HepG2 (cell line): ENCODE measurements at regions not wholly inside any gene's neighbourhood (a gene's known extent, or its start where the extent isn't known, plus 50 kb on each side); places are given as distances from the start of the nearest gene placed in this dataset.

ENCODE experiments used
- ATAC-seq: fragments of 200-7000 bp; cut with Tn5 transposase; 3 replicates; pipeline ENCODE4 v1.9.1; 2020; ENCODE audit warnings: mild to moderate bottlenecking, moderate library complexity
- BruUV-seq: library from RNA; stranded (reverse); fragments of 400-500 nt; replicated peaks from 2 replicates; lab custom pipeline; 2021; lab: Mats Ljungman, UMichigan
- CTCF ChIA-PET: fragments of 300-600 bp; formaldehyde crosslinking; extraction: SDS; loops from one replicate; lab custom pipeline; 2021; ENCODE audit warnings: low total read pairs, inconsistent platforms, low intra/inter-chr PET ratio; lab: Yijun Ruan, JAX
- POLR2A ChIA-PET: fragments of 350-600 bp; sonication (Branson Sonifier 250); formaldehyde crosslinking; loops from one replicate; lab custom pipeline; 2020; ENCODE audit warnings: antibody characterized with exemption, inconsistent platforms; lab: Yijun Ruan, JAX
- DNase-seq: peaks from one replicate; pipeline ENCODE4 v3.0.0-alpha.2; 2015; ENCODE audit warnings: low spot score
- FAIRE-seq: peaks from 3 replicates; lab custom pipeline; 2011; peaks lifted over from hg19 to GRCh38; lab: Jason Lieb, UNC
- H2AFZ ChIP-seq: one replicate; pipeline ENCODE4 v1.6.1; 2011; ENCODE audit warnings: low read length, inconsistent platforms
- H3K27ac ChIP-seq: fragments of 300-600 bp; 3 replicates; pipeline ENCODE4 v1.8.0; 2011; ENCODE audit warnings: mixed run types, mild to moderate bottlenecking, mixed read lengths, low read length, inconsistent platforms; ENCODE audit not compliant: insufficient read depth; ENCODE audit errors: extremely low read length
- H3K27me3 ChIP-seq, 2 experiments: fragments of 200-600 bp in 1 of 2; 2 replicates in 1 of 2; 3 replicates in 1 of 2; pipeline versions ENCODE4 v1.6.0 to v1.8.0; 2011; ENCODE audit warnings: low read length in 2 of 2, mild to moderate bottlenecking in 2 of 2, moderate library complexity in 2 of 2, inconsistent platforms in 1 of 2; ENCODE audit not compliant: insufficient read depth in 2 of 2, control insufficient read depth in 1 of 2
- H3K36me3 ChIP-seq, 2 experiments: fragments of 200-600 bp in 1 of 2; replicated peaks in 1 of 2; 2 replicates in 1 of 2; 3 replicates in 1 of 2; pipeline versions ENCODE4 v1.5.1 to v1.8.0; 2011; ENCODE audit warnings: low read length in 2 of 2, inconsistent platforms in 1 of 2; ENCODE audit not compliant: insufficient read depth in 2 of 2, control insufficient read depth in 1 of 2
- H3K4me1 ChIP-seq: 2 replicates; pipeline ENCODE4 v1.5.1; 2012; ENCODE audit warnings: low read length, inconsistent platforms; ENCODE audit not compliant: insufficient read depth
- H3K4me2 ChIP-seq: 2 replicates; pipeline ENCODE4 v1.6.0; 2011; ENCODE audit warnings: low read depth, low read length, inconsistent platforms
- H3K4me3 ChIP-seq, 3 experiments: fragments of 200-600 bp in 1 of 3; sonication (generic), shearing (Covaris generic) in 1 of 3; replicated peaks in 1 of 3; 2 replicates each; pipeline ENCODE4 v1.5.1; 2011 to 2016; ENCODE audit warnings: low read length in 3 of 3, inconsistent platforms in 2 of 3, low read depth in 2 of 3, mild to moderate bottlenecking in 2 of 3, control low read depth in 1 of 3, mixed read lengths in 1 of 3; ENCODE audit not compliant: insufficient read depth in 1 of 3
- H3K79me2 ChIP-seq: one replicate; pipeline ENCODE4 v1.6.1; 2011; ENCODE audit warnings: low read length, inconsistent platforms; ENCODE audit not compliant: insufficient read depth
- H3K9ac ChIP-seq: 2 replicates; pipeline ENCODE4 v1.6.0; 2011; ENCODE audit warnings: mild to moderate bottlenecking, low read depth, low read length, inconsistent platforms; ENCODE audit not compliant: insufficient read depth
- H3K9me3 ChIP-seq: 2 replicates; pipeline ENCODE4 v1.5.1; 2012; ENCODE audit warnings: mild to moderate bottlenecking, low read length
- H4K20me1 ChIP-seq: 2 replicates; pipeline ENCODE4 v1.6.0; 2011; ENCODE audit warnings: inconsistent platforms, mild to moderate bottlenecking, low read length, moderate library complexity; ENCODE audit not compliant: insufficient read depth
- ELF1 ChIP-seq: sonication (generic); formaldehyde crosslinking; IDR thresholded peaks from 2 replicates; pipeline ENCODE4 v1.4.0; 2020; ENCODE audit warnings: missing genetic modification reagents
- HHEX ChIP-seq: IDR thresholded peaks from 2 replicates; pipeline ENCODE4 v1.6.1; 2016; ENCODE audit warnings: control low read depth
- KAT2B ChIP-seq: fragments of 150-350 bp; IDR thresholded peaks from 2 replicates; pipeline ENCODE4 v1.6.1; 2014; ENCODE audit warnings: low read depth, low read length, borderline replicate concordance
- RBFOX2 ChIP-seq: fragments of 200-400 bp; formaldehyde crosslinking; IDR thresholded peaks from 2 replicates; pipeline ENCODE4 v1.6.1; 2017; ENCODE audit warnings: low read depth, mild to moderate bottlenecking, low read length
- SALL1 ChIP-seq: sonication (generic); formaldehyde crosslinking; IDR thresholded peaks from 2 replicates; pipeline ENCODE4 v1.8.0; 2022; ENCODE audit warnings: mild to moderate bottlenecking, missing genetic modification reagents
- ZBTB39 ChIP-seq: sonication (generic); formaldehyde crosslinking; IDR thresholded peaks from 2 replicates; pipeline ENCODE4 v1.5.0; 2020; ENCODE audit warnings: missing genetic modification reagents
- ZNF496 ChIP-seq: sonication (generic); formaldehyde crosslinking; IDR thresholded peaks from 2 replicates; pipeline ENCODE4 v1.8.1; 2023; ENCODE audit warnings: mild to moderate bottlenecking, moderate library complexity, missing genetic modification reagents; ENCODE audit not compliant: insufficient replicate concordance
- WGBS: methylation state at CpG from one replicate; pipeline ENCODE4 v1.1.6; 2017; ENCODE audit warnings: low lambda C conversion rate; 5-methylcytosine and 5-hydroxymethylcytosine counted together
- in situ Hi-C: cut with HindIII; loops from 2 replicates; pipeline ENCODE4 v1.10.0; 2017; ENCODE audit warnings: low pct_unique_long_range_greater_than_20kb; ENCODE audit not compliant: extremely low pct_ligation_motif_present
- intact Hi-C: fragments of 100-400 bp; cut with micrococcal nuclease; formaldehyde crosslinking; loops from one replicate; pipeline ENCODE4 v1.10.0; 2022; ENCODE audit not compliant: unreplicated experiment

- Histone ChIP-seq H3K27ac (no peak overlapping the region), H3K9me3 (no peaks in the 10 kb centered on the region), H4K20me1 (no peaks in the 10 kb centered on the region), H3K4me1 (no peaks in the 10 kb centered on the region), H3K4me3 (no peak overlapping the region), H3K27me3 (no peaks in the 10 kb centered on the region), H3K9ac (no peak overlapping the region), H2AFZ (no peak overlapping the region), H3K79me2 (no peaks in the 10 kb centered on the region), H3K36me3 (no peaks in the 10 kb centered on the region), H3K4me2 (no peak overlapping the region)
- 0% methylated on average over 1 of the region's 1 CpG for WGBS
- BruUV-seq, result no TSS peak
- CTCF ChIA-PET, result no interaction called here
- no peak for TF ChIP-seq ELF1 (CRISPR knock-in tag)
- no peak for TF ChIP-seq RBFOX2
- no peak for TF ChIP-seq ZBTB39 (CRISPR knock-in tag)
- TF ChIP-seq SALL1 (CRISPR knock-in tag), result no peak
- no peak for TF ChIP-seq ZNF496 (CRISPR knock-in tag)
- TF ChIP-seq HHEX (CRISPR knock-in tag), result no peak
- no peak for TF ChIP-seq KAT2B
- intact Hi-C loops (no loop called here), in situ Hi-C loops (no loop called here)
- FAIRE-seq, result no peak
- no peak for DNase-seq
- POLR2A ChIA-PET, result no interaction called here
- no peak for ATAC-seq
These were observed 490.1 kb upstream of the ATP11B start for GRCh38 chr3:182303169-182303568.
